NCI-H748 treated with DMSO at 0.1 percent for 48 hours (cell line): ENCODE measurements at regions not wholly inside any gene's neighbourhood (a gene's known extent, or its start where the extent isn't known, plus 50 kb on each side); places are given as distances from the start of the nearest gene placed in this dataset.
"Not testable (repeated sequence)": the region's sequence is repeated elsewhere in the genome, so short reads cannot be mapped to it uniquely, and the experiment has no call there.

ENCODE experiments used
- DNase-seq: peaks from one replicate; lab custom pipeline; 2025; lab: John Stamatoyannopoulos, UW

GRCh38 chr16:75924397-75924796, 198.1 kb upstream of the CPHXL start:
- no peak for DNase-seq

GRCh38 chr16:75927810-75928209, 201.5 kb upstream of the CPHXL start:
- DNase-seq: no peak

GRCh38 chr16:75928295-75928694, 202.0 kb upstream of the CPHXL start:
- no peak for DNase-seq

- no peak for DNase-seq
Observed at GRCh38 chr16:75929046-75929445, 202.8 kb upstream of the CPHXL start.

- no peak for DNase-seq
Observed at GRCh38 chr16:75931043-75931442, 204.8 kb upstream of the CPHXL start.

- no peak for DNase-seq
Observed at GRCh38 chr16:75931970-75932369, 205.7 kb upstream of the CPHXL start.

- DNase-seq: no peak
Observed at GRCh38 chr16:75938818-75939217, 212.5 kb upstream of the CPHXL start.

- no peak for DNase-seq
Observed at GRCh38 chr16:75942351-75942750, 216.1 kb upstream of the CPHXL start.

GRCh38 chr16:75942936-75943335, 216.6 kb upstream of the CPHXL start:
- no peak for DNase-seq

GRCh38 chr16:75943705-75944514, 217.6 kb upstream of the CPHXL start:
- DNase-seq: peak; percentile 28

- no peak for DNase-seq
Observed at GRCh38 chr16:75945916-75946457, 219.7 kb upstream of the CPHXL start.

- DNase-seq: no peak
Observed at GRCh38 chr16:75947626-75948239, 221.4 kb upstream of the CPHXL start.

- DNase-seq: no peak
Observed at GRCh38 chr16:75948441-75948840, 222.2 kb upstream of the CPHXL start.

- DNase-seq: no peak
Observed at GRCh38 chr16:75948886-75949285, 222.6 kb upstream of the CPHXL start.

- no peak for DNase-seq
Observed at GRCh38 chr16:75952124-75952523, 225.8 kb upstream of the CPHXL start.

GRCh38 chr16:75957870-75958269, 231.6 kb upstream of the CPHXL start:
- DNase-seq: no peak

- no peak for DNase-seq
Observed at GRCh38 chr16:75965504-75966374, 239.4 kb upstream of the CPHXL start.

GRCh38 chr16:75969120-75969519, 242.8 kb upstream of the CPHXL start:
- not testable (repeated sequence) for DNase-seq

GRCh38 chr16:75971334-75971733, 245.0 kb upstream of the CPHXL start:
- DNase-seq: no peak

GRCh38 chr16:75983296-75983695, 257.0 kb upstream of the CPHXL start:
- DNase-seq: no peak

- no peak for DNase-seq
Observed at GRCh38 chr16:75983741-75984381, 257.6 kb upstream of the CPHXL start.

GRCh38 chr16:75987323-75987722, 261.0 kb upstream of the CPHXL start:
- DNase-seq: no peak
